ENCODE measurements at regions not wholly inside any gene's neighbourhood (a gene's known extent, or its start where the extent isn't known, plus 50 kb on each side); places are given as distances from the start of the nearest gene placed in this dataset.

GRCh38 chr5:51024263-51024662, 357.8 kb downstream of the PARP8 start:
- peaks cover 8% of the 10 kb centered on the region for H3K9me3 Mint-ChIP-seq (ENCODE audit: low read depth, unreplicated experiment)

GRCh38 chr5:51027271-51027670, 356.0 kb upstream of the ISL1 start:
- no peak for TF ChIP-seq CTCF (IDR thresholded peaks at IDR 0.05; ENCODE audit: unreplicated experiment)
- BruUV-seq (replicated peaks): no TSS peak
- intact Hi-C loops (cut with micrococcal nuclease; ENCODE audit: unreplicated experiment): no loop called here
- Mint-ChIP-seq H3K36me3 (ENCODE audit: insufficient read depth, unreplicated experiment) (no peaks in the 10 kb centered on the region), H3K4me3 (ENCODE audit: low read depth, unreplicated experiment) (no peak overlapping the region), H3K9me3 (ENCODE audit: low read depth, unreplicated experiment) (peaks cover 8% of the 10 kb centered on the region), H3K4me1 (ENCODE audit: low read depth, unreplicated experiment) (no peaks in the 10 kb centered on the region), H3K27ac (ENCODE audit: unreplicated experiment) (no peak overlapping the region), H3K27me3 (ENCODE audit: unreplicated experiment) (no peaks in the 10 kb centered on the region)
- CTCF ChIA-PET: no interaction called here
- DNase-seq: no peak

More at GRCh38 chr5:51024263-51024662, 357.8 kb downstream of the PARP8 start:
- CTCF ChIA-PET: no interaction called here
- Mint-ChIP-seq H3K27me3 (ENCODE audit: unreplicated experiment) (no peaks in the 10 kb centered on the region), H3K27ac (ENCODE audit: unreplicated experiment) (no peak overlapping the region), H3K36me3 (ENCODE audit: insufficient read depth, unreplicated experiment) (no peaks in the 10 kb centered on the region), H3K4me3 (ENCODE audit: low read depth, unreplicated experiment) (no peak overlapping the region), H3K4me1 (ENCODE audit: low read depth, unreplicated experiment) (no peaks in the 10 kb centered on the region)
- no peak for DNase-seq
- no peak for TF ChIP-seq CTCF (IDR thresholded peaks at IDR 0.05; ENCODE audit: unreplicated experiment)
- intact Hi-C loops (cut with micrococcal nuclease; ENCODE audit: unreplicated experiment): no loop called here
- no TSS peak for BruUV-seq (replicated peaks)

GRCh38 chr5:51028394-51028793, 354.9 kb upstream of the ISL1 start:
- no peak for TF ChIP-seq CTCF (IDR thresholded peaks at IDR 0.05; ENCODE audit: unreplicated experiment)
- CTCF ChIA-PET: no interaction called here
- intact Hi-C loops (cut with micrococcal nuclease; ENCODE audit: unreplicated experiment): no loop called here
- Mint-ChIP-seq H3K4me3 (ENCODE audit: low read depth, unreplicated experiment) (no peak overlapping the region), H3K36me3 (ENCODE audit: insufficient read depth, unreplicated experiment) (no peaks in the 10 kb centered on the region), H3K9me3 (ENCODE audit: low read depth, unreplicated experiment) (peaks cover 8% of the 10 kb centered on the region), H3K27ac (ENCODE audit: unreplicated experiment) (no peak overlapping the region), H3K27me3 (ENCODE audit: unreplicated experiment) (no peaks in the 10 kb centered on the region), H3K4me1 (ENCODE audit: low read depth, unreplicated experiment) (peaks cover 3% of the 10 kb centered on the region)
- no TSS peak for BruUV-seq (replicated peaks)
- no peak for DNase-seq

- peaks cover 9% of the 10 kb centered on the region for H3K4me1 Mint-ChIP-seq (ENCODE audit: low read depth, unreplicated experiment)
- H3K27ac Mint-ChIP-seq (ENCODE audit: unreplicated experiment): no peak overlapping the region
- no peak for TF ChIP-seq CTCF (IDR thresholded peaks at IDR 0.05; ENCODE audit: unreplicated experiment)
- CTCF ChIA-PET: no interaction called here
- peak; percentile 21 for DNase-seq
- no peaks in the 10 kb centered on the region for H3K27me3 Mint-ChIP-seq (ENCODE audit: unreplicated experiment)
- intact Hi-C loops (cut with micrococcal nuclease; ENCODE audit: unreplicated experiment): no loop called here
- no TSS peak for BruUV-seq (replicated peaks)
- peaks cover 3% of the 10 kb centered on the region for H3K9me3 Mint-ChIP-seq (ENCODE audit: low read depth, unreplicated experiment)
- H3K36me3 Mint-ChIP-seq (ENCODE audit: insufficient read depth, unreplicated experiment): no peaks in the 10 kb centered on the region
- H3K4me3 Mint-ChIP-seq (ENCODE audit: low read depth, unreplicated experiment): no peak overlapping the region
Measured at GRCh38 chr5:51033215-51033614, 350.0 kb upstream of the ISL1 start.

All from Calu3 (cell line).